ENCODE measurements at regions not wholly inside any gene's neighbourhood (a gene's known extent, or its start where the extent isn't known, plus 50 kb on each side); places are given as distances from the start of the nearest gene placed in this dataset.

GRCh38 chrX:27903960-27904359 is 77.3 kb downstream of the DCAF8L1 start:
- H3K9me3 ChIP-seq (replicated peaks in 1 of 2; ENCODE audit: control insufficient read depth in 1 of 2, insufficient read depth in 1 of 2, low read length in 2 of 2) = no peaks in the 10 kb centered on the region
- no peaks in the 10 kb centered on the region for H3K4me1 ChIP-seq (ENCODE audit: control insufficient read depth in 1 of 2, insufficient read depth in 2 of 2, low read length in 2 of 2)
- no peak overlapping the region for H3K4me2 ChIP-seq (replicated peaks; ENCODE audit: extremely low read depth, low read length, poor library complexity, severe bottlenecking)
- no peak overlapping the region for H2AFZ ChIP-seq (ENCODE audit: insufficient read depth, low read depth, low read length, poor library complexity, severe bottlenecking)
- no peak for DNase-seq
- no peak overlapping the region for H3K27ac Mint-ChIP-seq
- no peak overlapping the region for H3K27ac ChIP-seq (ENCODE audit: low read depth in 1 of 2, low read length in 2 of 2)
- H3K36me3 Mint-ChIP-seq = no peaks in the 10 kb centered on the region
- WGBS (ENCODE audit: insufficient coverage) = no CpG with 5 or more reads among the region's 2 CpGs
- H4K20me1 ChIP-seq (ENCODE audit: insufficient read depth, low read length) = no peaks in the 10 kb centered on the region
- H3K9me3 Mint-ChIP-seq = peaks cover 0 to 6% (median 0%) of the 10 kb centered on the region in 7 donors
- H3K27me3 ChIP-seq (ENCODE audit: control insufficient read depth in 2 of 2, insufficient read depth in 2 of 2, low read length in 2 of 2) = no peaks in the 10 kb centered on the region
- peaks cover 0 to 3% (median 2%) of the 10 kb centered on the region in 3 donors for H3K27me3 Mint-ChIP-seq (ENCODE audit: low read depth in 3 of 3)
- no peak overlapping the region for H3K4me3 ChIP-seq (replicated peaks in 1 of 3; ENCODE audit: low read depth in 2 of 3, low read length in 3 of 3)
- H3K79me2 ChIP-seq (ENCODE audit: insufficient read depth, low read length) = no peaks in the 10 kb centered on the region
- H3K36me3 ChIP-seq (replicated peaks in 1 of 2; ENCODE audit: control insufficient read depth in 1 of 2, insufficient read depth in 2 of 2, low read length in 2 of 2) = no peaks in the 10 kb centered on the region
- no peaks in the 10 kb centered on the region for H3K4me1 Mint-ChIP-seq
- TF ChIP-seq, protein P1, sequence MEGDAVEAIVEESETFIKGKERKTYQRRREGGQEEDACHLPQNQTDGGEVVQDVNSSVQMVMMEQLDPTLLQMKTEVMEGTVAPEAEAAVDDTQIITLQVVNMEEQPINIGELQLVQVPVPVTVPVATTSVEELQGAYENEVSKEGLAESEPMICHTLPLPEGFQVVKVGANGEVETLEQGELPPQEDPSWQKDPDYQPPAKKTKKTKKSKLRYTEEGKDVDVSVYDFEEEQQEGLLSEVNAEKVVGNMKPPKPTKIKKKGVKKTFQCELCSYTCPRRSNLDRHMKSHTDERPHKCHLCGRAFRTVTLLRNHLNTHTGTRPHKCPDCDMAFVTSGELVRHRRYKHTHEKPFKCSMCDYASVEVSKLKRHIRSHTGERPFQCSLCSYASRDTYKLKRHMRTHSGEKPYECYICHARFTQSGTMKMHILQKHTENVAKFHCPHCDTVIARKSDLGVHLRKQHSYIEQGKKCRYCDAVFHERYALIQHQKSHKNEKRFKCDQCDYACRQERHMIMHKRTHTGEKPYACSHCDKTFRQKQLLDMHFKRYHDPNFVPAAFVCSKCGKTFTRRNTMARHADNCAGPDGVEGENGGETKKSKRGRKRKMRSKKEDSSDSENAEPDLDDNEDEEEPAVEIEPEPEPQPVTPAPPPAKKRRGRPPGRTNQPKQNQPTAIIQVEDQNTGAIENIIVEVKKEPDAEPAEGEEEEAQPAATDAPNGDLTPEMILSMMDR (IDR thresholded peaks at IDR 0.05) = no peak
- no peak overlapping the region for H3K4me3 Mint-ChIP-seq
- no peak overlapping the region for H3K9ac ChIP-seq (ENCODE audit: insufficient read depth, low read length, poor library complexity, severe bottlenecking)
- intact Hi-C loops (cut with micrococcal nuclease) = no loop called here

GRCh38 chrX:27893871-27894270 is 86.1 kb downstream of the MAGEB10 start:
- no peaks in the 10 kb centered on the region for H3K79me2 ChIP-seq (ENCODE audit: insufficient read depth, low read length)
- WGBS (ENCODE audit: insufficient coverage) = 80% methylated on average over 1 of the region's 2 CpGs
- H3K27me3 ChIP-seq (ENCODE audit: control insufficient read depth in 2 of 2, insufficient read depth in 2 of 2, low read length in 2 of 2) = no peaks in the 10 kb centered on the region
- H3K9me3 ChIP-seq (replicated peaks in 1 of 2; ENCODE audit: control insufficient read depth in 1 of 2, insufficient read depth in 1 of 2, low read length in 2 of 2) = no peaks in the 10 kb centered on the region
- no peak overlapping the region for H3K27ac ChIP-seq (ENCODE audit: low read depth in 1 of 2, low read length in 2 of 2)
- Mint-ChIP-seq H3K27ac (no peak overlapping the region), H3K4me3 (no peak overlapping the region), H3K36me3 (no peaks in the 10 kb centered on the region), H3K9me3 (peaks cover 0 to 7% (median 3%) of the 10 kb centered on the region in 7 donors), H3K4me1 (no peaks in the 10 kb centered on the region), H3K27me3 (ENCODE audit: low read depth in 3 of 3) (no peaks in the 10 kb centered on the region)
- H4K20me1 ChIP-seq (ENCODE audit: insufficient read depth, low read length) = no peaks in the 10 kb centered on the region
- no peaks in the 10 kb centered on the region for H3K36me3 ChIP-seq (replicated peaks in 1 of 2; ENCODE audit: control insufficient read depth in 1 of 2, insufficient read depth in 2 of 2, low read length in 2 of 2)
- TF ChIP-seq, protein P1 (IDR thresholded peaks at IDR 0.05) = no peak
- intact Hi-C loops (cut with micrococcal nuclease) = no loop called here
- no peak overlapping the region for H3K9ac ChIP-seq (ENCODE audit: insufficient read depth, low read length, poor library complexity, severe bottlenecking)
- H2AFZ ChIP-seq (ENCODE audit: insufficient read depth, low read depth, low read length, poor library complexity, severe bottlenecking) = no peak overlapping the region
- DNase-seq = no peak
- no peak overlapping the region for H3K4me2 ChIP-seq (replicated peaks; ENCODE audit: extremely low read depth, low read length, poor library complexity, severe bottlenecking)
- H3K4me3 ChIP-seq (replicated peaks in 1 of 3; ENCODE audit: low read depth in 2 of 3, low read length in 3 of 3) = no peak overlapping the region
- H3K4me1 ChIP-seq (ENCODE audit: control insufficient read depth in 1 of 2, insufficient read depth in 2 of 2, low read length in 2 of 2) = no peaks in the 10 kb centered on the region

Data from CD14-positive monocyte (primary cell).